NCI-H146 treated with DMSO at 0.1 percent for 48 hours (cell line): ENCODE measurements at regions not wholly inside any gene's neighbourhood (a gene's known extent, or its start where the extent isn't known, plus 50 kb on each side); places are given as distances from the start of the nearest gene placed in this dataset.

Experiments used
- DNase-seq: peaks from one replicate; lab custom pipeline; 2025; ENCODE audit not compliant: unreplicated experiment; lab: John Stamatoyannopoulos, UW

DNA sequence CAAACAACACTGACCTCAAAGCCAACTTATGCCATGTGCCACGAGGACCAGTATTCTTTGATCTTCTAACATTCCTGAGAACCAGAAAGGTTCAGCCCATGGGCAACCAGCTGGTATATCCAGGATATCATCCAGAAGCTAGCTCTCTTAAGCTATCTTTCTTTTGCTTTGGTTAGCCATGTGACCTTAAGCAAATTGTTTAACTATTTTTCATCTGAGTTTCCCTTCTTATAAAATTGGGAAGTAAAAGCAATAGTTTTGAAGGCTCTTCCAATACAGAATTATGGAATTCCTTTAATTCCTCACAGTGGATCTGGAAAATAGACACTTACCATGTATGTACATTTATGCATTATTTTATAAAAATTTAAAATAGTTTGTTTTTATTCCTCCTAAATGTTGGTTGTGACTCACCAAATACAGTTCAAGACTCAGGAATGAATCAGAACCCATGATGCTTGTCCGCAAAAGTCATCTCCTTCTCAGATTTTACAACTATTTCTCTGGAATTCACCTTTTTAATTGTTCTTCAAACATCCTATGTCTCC, 435.7 kb downstream of the ZEB2 start:
- DNase-seq: no peak

DNA sequence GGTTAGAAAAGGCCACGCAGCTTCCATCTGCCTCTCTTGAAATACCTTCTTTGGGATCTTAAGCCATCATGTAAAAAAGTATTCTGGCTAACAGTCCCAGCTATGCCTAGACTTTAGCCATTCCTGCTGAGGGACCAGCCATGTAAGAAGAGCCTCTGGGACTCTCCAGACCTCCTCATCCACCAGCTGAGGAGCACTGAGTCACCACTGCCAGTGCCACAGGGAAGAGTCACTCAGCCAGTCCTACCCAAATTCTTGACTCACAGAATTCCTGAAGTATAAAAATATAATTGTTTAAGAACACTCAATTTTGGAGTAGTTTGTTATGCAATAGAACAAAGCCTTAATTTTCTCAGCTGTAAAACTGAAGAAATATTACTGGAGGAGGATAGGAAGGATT, 436.7 kb downstream of the ZEB2 start:
- DNase-seq: no peak

DNA sequence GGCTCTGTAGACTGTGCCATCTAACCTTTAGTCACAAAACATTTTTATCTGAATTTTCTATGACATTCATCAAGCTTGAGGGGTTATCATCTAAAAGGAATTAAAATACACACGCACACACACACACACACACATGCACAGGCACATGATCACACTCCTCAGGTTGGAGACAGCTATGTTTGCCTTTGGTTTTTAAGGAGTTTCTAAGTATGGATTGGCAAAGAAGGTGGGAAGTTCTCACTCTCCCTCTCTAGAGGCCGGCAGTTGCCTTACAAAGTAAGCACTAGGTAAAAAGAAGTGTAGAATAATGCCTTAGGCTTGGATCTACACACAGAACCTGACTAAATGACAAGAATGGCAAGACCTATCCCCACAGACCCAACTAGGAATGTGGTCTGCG, 437.1 kb downstream of the ZEB2 start:
- no peak for DNase-seq

GRCh38 chr2:144082327-144082726, 437.6 kb downstream of the ZEB2 start:
- no peak for DNase-seq

- no peak for DNase-seq
Measured at GRCh38 chr2:144081272-144081671, 438.6 kb downstream of the ZEB2 start.

GRCh38 chr2:144079803-144080202, 440.1 kb downstream of the ZEB2 start:
- DNase-seq: no peak

DNA sequence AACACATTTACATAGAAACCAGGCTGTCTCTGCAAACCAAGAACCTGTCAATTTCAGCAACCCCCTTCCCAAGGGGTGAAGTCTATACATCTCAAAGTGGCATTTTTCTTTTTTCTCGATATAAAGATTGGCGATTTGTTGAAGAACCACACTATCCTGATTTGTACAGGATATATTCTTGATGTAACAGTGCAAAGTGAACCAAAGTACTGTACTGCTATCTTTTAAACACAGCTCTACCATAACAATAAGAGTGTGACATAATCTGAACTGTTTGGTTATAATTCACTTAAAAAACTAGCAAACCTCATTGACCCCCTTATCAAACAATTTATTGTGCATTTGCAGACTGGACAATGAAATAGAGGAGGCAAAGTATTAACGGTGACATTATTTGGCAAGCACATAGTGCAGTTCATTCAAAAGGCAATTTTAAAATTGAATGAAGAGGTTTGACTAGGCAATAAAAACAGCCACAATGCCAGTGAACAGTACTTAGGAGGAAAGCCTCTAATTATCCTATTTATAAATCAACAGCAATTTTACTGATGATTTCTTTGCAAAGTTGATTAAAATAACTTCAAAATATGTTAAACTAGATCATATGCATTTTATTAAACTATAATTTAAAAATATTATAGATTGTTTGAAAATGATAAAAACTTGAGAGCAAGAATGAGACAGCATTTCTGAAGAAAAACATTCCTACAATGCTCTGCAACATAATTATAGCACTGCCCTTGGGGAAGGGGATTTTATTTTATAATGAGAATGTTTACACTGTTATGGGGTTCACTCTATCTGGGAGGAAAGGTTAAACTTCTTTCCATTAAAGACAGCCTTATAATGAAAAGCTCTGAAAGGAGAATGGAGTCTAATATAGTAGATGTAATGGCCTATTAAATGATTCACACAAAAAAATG, 440.9 kb downstream of the ZEB2 start:
- peak; percentile 10 for DNase-seq

GRCh38 chr2:144078106-144078505, 441.8 kb downstream of the ZEB2 start:
- no peak for DNase-seq

- no peak for DNase-seq
Measured at GRCh38 chr2:144074450-144074849, 445.5 kb downstream of the ZEB2 start.

DNA sequence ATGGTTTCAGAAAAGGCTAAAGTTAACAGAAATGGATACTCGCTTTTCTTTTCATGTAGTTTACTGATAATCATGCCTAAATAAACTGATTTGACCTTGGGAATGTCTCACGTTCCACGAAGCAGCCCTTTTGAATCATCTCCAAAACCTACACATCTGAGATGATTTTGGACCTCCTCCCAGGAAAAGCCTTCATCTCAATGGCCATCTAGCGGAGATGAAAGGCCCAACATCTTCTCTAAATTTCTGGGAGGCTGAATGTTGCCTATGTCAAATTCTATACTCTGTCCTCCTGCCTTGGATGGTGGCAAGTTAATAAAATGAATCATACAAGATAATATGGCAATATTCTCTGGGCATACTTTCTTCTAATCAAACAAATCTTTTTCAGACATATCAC, 448.5 kb downstream of the ZEB2 start:
- no peak for DNase-seq

DNA sequence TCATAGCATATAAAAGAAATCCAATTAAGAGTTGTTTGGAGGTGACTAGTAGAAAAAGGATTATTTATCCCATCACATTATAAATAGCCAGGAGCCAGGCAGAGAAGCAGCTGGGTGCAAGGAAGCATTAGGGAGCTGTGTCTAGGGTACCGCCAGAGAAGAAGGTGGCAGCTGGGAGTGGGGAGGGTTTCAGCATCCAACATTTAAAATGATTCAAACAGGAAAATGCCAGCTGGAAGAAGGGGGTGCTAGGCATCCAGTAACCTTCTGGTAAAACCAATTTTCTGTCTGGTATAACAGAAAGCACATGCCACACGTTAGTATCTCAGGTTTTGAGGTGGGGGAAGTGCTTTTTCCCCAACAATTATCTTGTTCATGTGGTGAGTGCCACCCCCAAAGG, 452.4 kb downstream of the ZEB2 start:
- no peak for DNase-seq

DNA sequence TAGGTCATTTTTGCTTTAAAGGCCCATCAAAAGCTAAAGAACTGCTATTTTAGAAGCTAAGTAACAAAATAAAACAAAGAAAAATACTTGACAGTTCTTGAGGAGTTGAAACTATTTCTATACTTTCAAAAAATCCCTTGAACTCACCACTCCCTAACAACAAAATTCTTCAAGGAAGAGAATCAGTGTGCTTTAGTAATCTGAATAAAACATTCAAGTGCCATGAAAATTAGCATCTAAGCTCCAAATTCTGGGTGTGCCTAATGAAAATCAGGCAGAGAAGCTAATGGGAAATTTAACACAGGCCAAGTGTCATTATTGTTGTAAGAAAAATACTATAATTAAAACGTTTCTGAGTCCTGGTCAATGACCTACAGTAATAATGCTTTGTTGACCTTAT, 456.3 kb downstream of the ZEB2 start:
- no peak for DNase-seq

DNA sequence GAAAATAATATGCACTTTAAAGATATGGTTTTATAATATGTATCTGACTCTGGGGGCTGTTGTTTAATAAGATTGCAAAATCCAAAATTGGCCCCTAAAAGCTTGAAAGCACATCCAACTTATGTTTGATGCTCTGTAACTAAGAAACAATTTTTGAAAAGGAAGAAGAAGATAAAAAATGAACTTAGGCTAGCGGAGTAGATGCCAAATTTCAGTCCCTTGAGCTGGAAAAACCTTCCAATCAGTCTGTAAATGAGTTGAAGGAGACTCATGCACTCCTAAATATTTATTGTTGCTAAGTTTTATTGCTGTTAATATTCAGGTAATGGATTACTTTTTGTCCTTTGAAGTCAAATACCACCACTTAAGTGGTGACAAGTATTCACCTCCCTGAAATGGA, 465.0 kb downstream of the ZEB2 start:
- DNase-seq: no peak

- DNase-seq: no peak
Measured at GRCh38 chr2:144052083-144052482, 467.8 kb downstream of the ZEB2 start.

DNA sequence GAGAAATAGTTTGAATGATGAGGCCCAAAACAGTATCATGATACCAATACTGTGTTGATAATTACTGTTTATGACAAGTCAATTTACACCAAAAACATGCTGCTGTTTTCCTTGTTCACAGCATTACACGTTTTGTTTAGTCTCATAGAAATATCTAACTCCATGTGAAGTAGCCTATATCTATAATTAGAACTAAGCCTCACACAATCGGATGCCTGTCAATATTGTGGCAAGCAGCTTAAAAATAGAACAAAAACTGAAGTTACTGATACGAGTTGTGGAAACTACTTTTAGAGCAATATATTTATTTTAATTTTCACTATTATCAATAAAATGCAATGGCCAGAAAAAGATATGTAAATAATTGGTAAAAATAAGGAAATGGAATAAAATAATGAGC, 470.8 kb downstream of the ZEB2 start:
- no peak for DNase-seq

- DNase-seq: no peak
Measured at GRCh38 chr2:144048631-144049060, 471.3 kb downstream of the ZEB2 start.

DNA sequence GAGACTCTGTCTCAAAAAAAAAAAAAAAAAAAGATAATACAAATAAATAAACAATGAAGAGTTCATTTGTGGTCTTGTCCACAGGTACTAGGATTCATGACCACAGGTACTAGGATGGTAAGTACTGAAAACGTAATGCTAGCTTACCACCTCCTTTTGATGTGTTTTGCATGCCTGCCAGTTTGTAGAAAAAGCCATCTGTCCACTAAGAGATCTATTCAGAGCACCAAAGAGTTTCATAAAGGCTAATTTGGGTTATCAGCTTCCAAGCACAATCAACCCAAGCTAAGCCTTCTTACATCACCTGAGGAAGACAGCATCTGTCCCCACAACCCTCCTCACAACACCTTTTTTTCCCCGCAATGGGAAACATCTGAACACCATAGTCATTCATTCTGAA, 477.2 kb downstream of the ZEB2 start:
- DNase-seq: no peak

- no peak for DNase-seq
Measured at GRCh38 chr2:144041612-144042011, 478.3 kb downstream of the ZEB2 start.

GRCh38 chr2:144040834-144041233, 479.1 kb downstream of the ZEB2 start:
- DNase-seq: no peak

- no peak for DNase-seq
Measured at GRCh38 chr2:144032566-144032965, 487.4 kb downstream of the ZEB2 start.

GRCh38 chr2:144030791-144031190, 489.1 kb downstream of the ZEB2 start:
- DNase-seq: no peak

DNA sequence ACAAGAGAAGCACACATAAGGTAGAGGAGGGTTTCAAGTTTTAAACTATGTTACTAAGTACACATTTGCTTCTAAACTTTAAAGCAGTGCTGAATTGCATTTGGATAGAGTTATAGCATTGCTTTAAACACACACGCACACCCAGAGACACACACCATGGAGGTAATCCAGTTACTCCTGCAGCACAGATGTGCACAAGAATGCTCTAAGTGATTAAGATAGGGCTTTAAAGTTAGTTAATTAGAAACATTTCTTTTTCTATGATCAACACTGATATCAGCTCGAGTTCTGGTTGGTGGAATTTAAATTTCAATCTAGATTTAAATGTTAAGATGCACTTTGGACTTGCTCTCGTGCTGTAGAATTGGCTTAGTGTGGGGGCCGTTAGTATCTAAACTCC, 492.3 kb downstream of the ZEB2 start:
- DNase-seq: no peak

DNA sequence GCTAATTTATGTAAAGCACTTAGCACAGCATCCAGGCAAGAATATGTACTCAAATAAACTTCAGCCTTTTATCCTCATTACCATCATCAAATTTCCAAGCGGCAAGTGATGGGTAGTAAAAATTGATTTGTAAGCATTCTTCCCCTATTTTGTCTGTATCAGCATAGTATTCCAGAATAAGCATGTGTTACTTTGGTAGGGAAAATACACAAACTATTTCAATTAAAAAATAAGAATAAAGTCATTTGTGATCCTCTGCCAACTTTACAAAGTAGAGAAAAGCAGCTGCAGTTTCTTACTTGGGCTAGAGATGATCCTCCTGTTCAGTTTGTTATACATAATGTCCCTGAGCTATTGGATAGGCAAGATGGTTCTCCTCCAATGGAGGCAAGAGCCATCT, 493.2 kb downstream of the ZEB2 start:
- DNase-seq: no peak
